Esophagus muscularis mucosa (tissue), 3 donors: ENCODE measurements at regions not wholly inside any gene's neighbourhood (a gene's known extent, or its start where the extent isn't known, plus 50 kb on each side); places are given as distances from the start of the nearest gene placed in this dataset.

Experiments
- CTCF ChIP-seq, 3 experiments: fragments of 200-600 bp in 2 of 3; fragments of 450-650 bp in 1 of 3; sonication (generic) in 2 of 3; IDR thresholded peaks; one replicate each; pipeline ENCODE4 v1.5.1; 2017 to 2019; ENCODE audit warnings: antibody characterized with exemption in 3 of 3, mild to moderate bottlenecking in 2 of 3, moderate library complexity in 1 of 3
- POLR2A ChIP-seq: fragments of 450-650 bp; IDR thresholded peaks from one replicate; pipeline ENCODE4 v1.6.1; 2017; ENCODE audit warnings: antibody characterized with exemption, moderate library complexity, mild to moderate bottlenecking, low read depth

DNA sequence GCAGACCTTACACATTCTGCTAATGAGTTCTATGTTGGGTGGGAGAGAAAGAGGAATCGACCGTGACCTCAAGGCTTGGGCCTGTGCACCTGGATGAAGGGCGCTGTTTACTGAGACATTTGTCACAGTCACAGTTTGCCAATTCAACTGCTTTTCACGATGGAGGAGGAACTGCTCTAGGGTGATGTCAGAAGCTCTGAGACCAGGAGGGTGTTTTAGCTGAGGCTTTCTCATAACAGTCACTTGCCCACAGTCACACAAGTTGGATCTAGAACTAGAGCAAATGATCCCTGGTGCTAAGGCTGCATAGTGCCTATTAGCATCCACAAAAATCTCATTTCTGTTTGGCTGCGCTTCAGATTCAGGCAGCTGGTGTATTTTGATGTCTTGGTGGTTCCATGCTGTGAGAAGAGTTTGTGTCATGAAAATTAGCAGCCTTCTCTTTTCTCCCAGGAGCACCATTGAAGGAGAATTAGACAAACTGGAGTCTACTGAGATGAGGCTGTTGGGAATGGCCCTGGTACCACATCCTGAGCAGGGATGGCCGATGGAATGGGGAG, 83.3 kb upstream of the TGM3 start:
- TF ChIP-seq POLR2A (no peak), CTCF (IDR thresholded peaks at IDR 0.05) (no peak)
